GM06990 (cell line): ENCODE measurements at regions not wholly inside any gene's neighbourhood (a gene's known extent, or its start where the extent isn't known, plus 50 kb on each side); places are given as distances from the start of the nearest gene placed in this dataset.

Experiments
- DNase-seq: peaks from one replicate; pipeline ENCODE4 v3.0.0-alpha.2; 2011; ENCODE audit not compliant: insufficient read length; ENCODE audit errors: extremely low read depth
- H3K27me3 ChIP-seq: replicated peaks from 2 replicates; pipeline ENCODE4 v1.6.0; 2011; ENCODE audit warnings: low read length; ENCODE audit not compliant: control insufficient read depth, insufficient read depth
- H3K36me3 ChIP-seq: 2 replicates; pipeline ENCODE4 v1.5.1; 2011; ENCODE audit warnings: low read length; ENCODE audit not compliant: control insufficient read depth, insufficient read depth
- H3K4me3 ChIP-seq: replicated peaks from 2 replicates; pipeline ENCODE4 v1.5.1; 2011; ENCODE audit warnings: low read depth, mild to moderate bottlenecking, control low read depth, low read length
- TF ChIP-seq, protein P1 (sequence below): IDR thresholded peaks from 2 replicates; pipeline ENCODE4 v1.5.1; 2011; ENCODE audit warnings: low read length, control low read depth, mild to moderate bottlenecking, inconsistent platforms; ENCODE audit not compliant: insufficient read depth, poor library complexity, severe bottlenecking

DNA sequence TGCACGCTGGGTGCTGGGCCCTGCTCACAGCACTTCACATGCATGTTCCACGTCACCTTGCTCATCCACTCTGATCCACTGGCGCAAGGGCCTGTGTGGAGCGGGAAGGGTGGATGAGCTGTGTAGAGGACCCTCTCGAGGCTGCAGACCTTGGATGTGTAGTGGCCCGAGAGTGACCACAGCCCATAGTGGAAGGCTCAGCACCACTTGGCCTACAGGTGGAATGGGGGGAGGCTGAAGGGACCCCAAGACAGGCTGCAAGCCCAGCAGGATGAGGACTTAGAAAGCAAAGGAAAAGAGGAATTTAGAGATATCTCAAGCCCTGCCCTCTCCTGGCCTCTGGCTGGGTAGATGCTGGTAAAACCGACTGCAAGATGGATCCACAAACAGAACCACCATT is 175.9 kb upstream of the COPS8 start:
- Histone ChIP-seq H3K27me3 (no peaks in the 10 kb centered on the region; the same call in 1 of the 2 replicates), H3K4me3 (no peak overlapping the region), H3K36me3 (no peaks in the 10 kb centered on the region)
- no peak for DNase-seq
- TF ChIP-seq, protein P1, sequence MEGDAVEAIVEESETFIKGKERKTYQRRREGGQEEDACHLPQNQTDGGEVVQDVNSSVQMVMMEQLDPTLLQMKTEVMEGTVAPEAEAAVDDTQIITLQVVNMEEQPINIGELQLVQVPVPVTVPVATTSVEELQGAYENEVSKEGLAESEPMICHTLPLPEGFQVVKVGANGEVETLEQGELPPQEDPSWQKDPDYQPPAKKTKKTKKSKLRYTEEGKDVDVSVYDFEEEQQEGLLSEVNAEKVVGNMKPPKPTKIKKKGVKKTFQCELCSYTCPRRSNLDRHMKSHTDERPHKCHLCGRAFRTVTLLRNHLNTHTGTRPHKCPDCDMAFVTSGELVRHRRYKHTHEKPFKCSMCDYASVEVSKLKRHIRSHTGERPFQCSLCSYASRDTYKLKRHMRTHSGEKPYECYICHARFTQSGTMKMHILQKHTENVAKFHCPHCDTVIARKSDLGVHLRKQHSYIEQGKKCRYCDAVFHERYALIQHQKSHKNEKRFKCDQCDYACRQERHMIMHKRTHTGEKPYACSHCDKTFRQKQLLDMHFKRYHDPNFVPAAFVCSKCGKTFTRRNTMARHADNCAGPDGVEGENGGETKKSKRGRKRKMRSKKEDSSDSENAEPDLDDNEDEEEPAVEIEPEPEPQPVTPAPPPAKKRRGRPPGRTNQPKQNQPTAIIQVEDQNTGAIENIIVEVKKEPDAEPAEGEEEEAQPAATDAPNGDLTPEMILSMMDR: no peak

DNA sequence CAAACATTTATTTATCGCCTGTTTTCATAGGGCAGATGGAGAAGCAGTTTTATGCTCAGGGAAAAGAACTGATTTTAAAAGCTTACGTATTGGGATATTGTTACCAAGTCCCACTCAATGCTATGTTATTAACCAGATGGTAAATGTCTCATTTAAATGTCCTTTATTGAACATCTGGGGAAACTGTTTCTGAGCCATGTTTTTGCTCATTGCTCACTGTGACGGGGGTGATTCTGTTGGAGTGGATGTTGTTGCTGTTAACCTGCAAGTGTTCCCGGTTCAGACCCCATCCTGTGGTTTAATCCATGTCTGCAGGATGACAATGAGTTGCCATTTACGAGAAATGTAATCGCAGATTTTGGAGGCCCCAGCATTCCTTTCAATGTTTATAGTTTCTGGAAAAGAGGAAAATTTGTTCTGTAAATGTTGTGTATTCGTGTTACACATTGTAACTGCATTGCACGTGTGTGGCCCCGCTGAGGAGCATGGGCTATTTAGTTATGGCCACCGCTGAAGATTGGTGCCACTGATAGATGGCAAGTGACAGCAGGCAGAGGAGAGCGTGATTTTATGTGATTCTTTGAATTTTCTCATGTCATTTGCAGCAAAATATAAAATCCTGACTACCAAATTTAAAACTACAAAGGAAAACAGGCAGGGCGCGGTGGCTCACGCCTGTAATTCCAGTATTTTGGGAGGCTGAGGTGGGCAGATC is 174.8 kb upstream of the COPS8 start:
- Histone ChIP-seq H3K27me3 (no peaks in the 10 kb centered on the region; the same call in 1 of the 2 replicates), H3K4me3 (no peak overlapping the region), H3K36me3 (no peaks in the 10 kb centered on the region)
- DNase-seq: no peak
- TF ChIP-seq, protein P1: no peak

DNA sequence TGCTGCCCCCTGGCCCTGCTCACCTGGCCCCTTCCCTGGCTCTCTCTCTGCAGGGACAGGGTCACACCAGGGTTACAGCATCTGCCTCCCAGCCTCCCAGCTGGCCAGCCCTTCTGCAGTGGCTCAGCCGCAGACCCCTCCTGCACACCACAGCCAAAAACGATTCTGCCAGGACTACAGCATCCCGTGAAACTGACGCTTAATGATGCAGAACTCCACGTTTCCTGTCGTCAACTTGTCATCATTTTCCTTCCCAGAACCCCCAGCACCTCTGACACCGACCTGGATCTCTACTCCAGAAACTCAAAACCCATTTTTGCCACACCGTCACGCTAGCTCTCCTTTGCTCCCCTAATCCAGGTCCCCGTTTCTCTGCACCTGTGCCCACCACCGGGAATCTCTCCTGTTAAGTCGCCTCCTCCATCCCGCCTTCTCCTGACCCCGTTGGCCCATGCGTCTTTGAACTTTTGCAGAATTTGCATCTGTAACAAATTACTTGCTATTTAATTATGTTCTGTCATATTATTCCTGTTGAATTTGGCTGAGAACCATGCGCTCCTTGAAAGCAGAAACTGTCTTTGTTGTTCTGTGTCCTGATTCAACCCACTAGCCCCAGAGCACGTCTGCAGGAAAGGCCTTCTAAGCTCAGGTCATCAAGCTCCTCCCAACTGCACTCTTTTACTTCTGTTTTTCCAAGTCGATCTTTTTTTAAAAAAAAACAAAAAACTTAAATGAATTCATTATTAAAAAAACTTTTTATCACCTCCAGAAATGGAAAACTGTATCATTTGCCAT is 173.2 kb upstream of the COPS8 start:
- H3K36me3 ChIP-seq: no peaks in the 10 kb centered on the region
- no peak for DNase-seq
- TF ChIP-seq, protein P1: no peak
- H3K27me3 ChIP-seq: no peaks in the 10 kb centered on the region; the same call in 1 of the 2 replicates
- no peak overlapping the region for H3K4me3 ChIP-seq

DNA sequence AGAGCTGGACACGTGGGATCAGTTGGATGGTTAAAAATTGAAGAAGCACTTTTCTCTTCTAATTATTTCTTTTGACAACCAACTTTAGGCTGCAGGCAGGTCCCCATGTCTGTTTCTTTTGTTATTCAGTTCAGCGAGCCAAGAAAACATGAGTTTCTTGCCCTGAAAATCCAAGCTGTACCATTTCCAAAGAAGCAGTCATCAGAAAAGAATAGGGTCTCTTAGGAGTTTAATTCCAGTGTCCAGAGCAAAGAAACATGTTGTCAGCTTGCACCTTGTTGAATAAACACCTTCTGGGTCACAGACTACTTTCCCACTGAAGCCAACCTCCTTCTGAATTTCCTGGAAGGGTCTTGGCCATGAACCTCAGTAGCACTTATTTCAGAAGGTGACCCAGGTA is 170.5 kb upstream of the COPS8 start:
- Histone ChIP-seq H3K27me3 (no peaks in the 10 kb centered on the region), H3K4me3 (no peak overlapping the region), H3K36me3 (no peaks in the 10 kb centered on the region)
- TF ChIP-seq, protein P1: no peak
- DNase-seq: no peak

DNA sequence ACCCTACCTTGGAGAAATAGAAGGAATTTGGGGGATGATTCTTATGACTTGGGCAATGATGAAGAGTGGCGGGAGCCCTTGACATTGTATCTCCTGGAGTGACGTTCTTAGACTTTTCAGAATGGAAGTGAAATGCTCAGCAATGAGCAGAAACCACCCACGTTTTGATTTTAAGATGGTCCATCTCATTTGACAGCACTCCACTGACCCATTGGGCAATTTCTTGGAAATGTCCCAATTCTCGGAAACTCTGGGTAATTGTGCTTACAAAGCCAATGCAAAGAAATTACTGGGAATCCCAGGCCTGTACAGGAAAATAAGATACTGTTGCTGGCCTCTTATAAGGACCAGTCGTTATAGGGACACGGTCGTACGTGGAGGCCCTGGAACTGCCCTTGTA is 170.0 kb upstream of the COPS8 start:
- TF ChIP-seq, protein P1: no peak

More for the DNA sequence above, 170.0 kb upstream of the COPS8 start:
- H3K36me3 ChIP-seq: no peaks in the 10 kb centered on the region
- no peak overlapping the region for H3K4me3 ChIP-seq
- no peaks in the 10 kb centered on the region for H3K27me3 ChIP-seq
- DNase-seq: no peak
